ENCODE measurements at regions not wholly inside any gene's neighbourhood (a gene's known extent, or its start where the extent isn't known, plus 50 kb on each side); places are given as distances from the start of the nearest gene placed in this dataset.

GRCh38 chr1:99464738-99465137 lies 181.2 kb upstream of the PALMD start:
- TF ChIP-seq POLR2A (IDR thresholded peaks at IDR 0.05) = no peak
- no peak for TF ChIP-seq CTCF (IDR thresholded peaks at IDR 0.05)
